IMR-90 (cell line): ENCODE measurements at regions not wholly inside any gene's neighbourhood (a gene's known extent, or its start where the extent isn't known, plus 50 kb on each side); places are given as distances from the start of the nearest gene placed in this dataset.
A peak's percentile ranks its signal among the peaks of the same experiment; 100 is the strongest.

Experiments used
- ATAC-seq: fragments of 200-7000 bp; cut with Tn5 transposase; 2 replicates; pipeline ENCODE4 v1.9.1; 2020; ENCODE audit warnings: low read depth, mild to moderate bottlenecking, moderate library complexity
- BruUV-seq: library from RNA; stranded (reverse); fragments of 400-500 nt; replicated peaks from 2 replicates; lab custom pipeline; 2021; lab: Mats Ljungman, UMichigan
- CTCF ChIA-PET: fragments of 300-600 bp; formaldehyde crosslinking; extraction: SDS; loops from one replicate; lab custom pipeline; 2021; ENCODE audit warnings: antibody characterized with exemption; lab: Yijun Ruan, JAX
- POLR2A ChIA-PET: fragments of 300-600 bp; sonication (Branson Sonifier 250); formaldehyde crosslinking; loops from one replicate; lab custom pipeline; 2022; ENCODE audit warnings: antibody characterized with exemption; ENCODE audit not compliant: unreplicated experiment; lab: Charles Lee
- DNase-seq: peaks from one replicate; pipeline ENCODE4 v3.0.0; 2013
- H2AFZ ChIP-seq: replicated peaks from 2 replicates; pipeline ENCODE3; 2013; ENCODE audit warnings: low read length, mild to moderate bottlenecking; ENCODE audit not compliant: poor library complexity
- H2AK5ac ChIP-seq: 2 replicates; pipeline ENCODE4 v1.6.1; 2013; ENCODE audit warnings: low read depth, low read length, inconsistent platforms
- H2AK9ac ChIP-seq: replicated peaks from 2 replicates; pipeline ENCODE3; 2013; ENCODE audit warnings: mild to moderate bottlenecking, low read depth, low read length, moderate library complexity; ENCODE audit not compliant: poor library complexity
- H2BK120ac ChIP-seq: 2 replicates; pipeline ENCODE4 v1.6.1; 2013; ENCODE audit warnings: low read depth, low read length, inconsistent platforms
- H2BK15ac ChIP-seq: 3 replicates; pipeline ENCODE4 v1.6.1; 2013; ENCODE audit warnings: low read depth, low read length, inconsistent platforms
- H2BK20ac ChIP-seq: 2 replicates; pipeline ENCODE4 v1.6.1; 2013; ENCODE audit warnings: low read depth, mild to moderate bottlenecking, inconsistent platforms, low read length, moderate library complexity
- H2BK5ac ChIP-seq: 2 replicates; pipeline ENCODE4 v1.6.1; 2013; ENCODE audit warnings: mild to moderate bottlenecking, low read depth, low read length, inconsistent platforms; ENCODE audit not compliant: poor library complexity, severe bottlenecking
- H3K14ac ChIP-seq: replicated peaks from 2 replicates; pipeline ENCODE4 v1.6.1; 2013; ENCODE audit warnings: low read depth, low read length, inconsistent platforms
- H3K18ac ChIP-seq: 2 replicates; pipeline ENCODE4 v1.6.1; 2013; ENCODE audit warnings: low read depth, low read length, control low read depth
- H3K23ac ChIP-seq: 2 replicates; pipeline ENCODE4 v1.6.1; 2013; ENCODE audit warnings: low read depth, low read length, inconsistent platforms
- H3K27ac ChIP-seq: 2 replicates; pipeline ENCODE4 v1.5.1; 2013; ENCODE audit warnings: mild to moderate bottlenecking, control low read depth, low read length; ENCODE audit not compliant: insufficient read depth
- H3K27me3 ChIP-seq: 2 replicates; pipeline ENCODE4 v1.6.1; 2013; ENCODE audit warnings: low read length; ENCODE audit not compliant: control insufficient read depth, insufficient read depth
- H3K36me3 ChIP-seq: 2 replicates; pipeline ENCODE4 v1.6.1; 2013; ENCODE audit warnings: low read length, mixed read lengths; ENCODE audit not compliant: control insufficient read depth, insufficient read depth
- H3K4ac ChIP-seq: 2 replicates; pipeline ENCODE4 v1.6.1; 2013; ENCODE audit warnings: low read depth, low read length, inconsistent platforms
- H3K4me1 ChIP-seq: 2 replicates; pipeline ENCODE4 v1.6.1; 2013; ENCODE audit warnings: low read length, mixed read lengths; ENCODE audit not compliant: control insufficient read depth, insufficient read depth
- H3K4me2 ChIP-seq: 2 replicates; pipeline ENCODE4 v1.6.1; 2013; ENCODE audit warnings: low read depth, mild to moderate bottlenecking, control low read depth, low read length, moderate library complexity
- H3K4me3 ChIP-seq: 2 replicates; pipeline ENCODE4 v1.5.1; 2013; ENCODE audit warnings: low read depth, mild to moderate bottlenecking, control low read depth, low read length, moderate library complexity; ENCODE audit not compliant: insufficient read depth
- H3K56ac ChIP-seq: 2 replicates; pipeline ENCODE4 v1.6.1; 2013; ENCODE audit warnings: low read length, inconsistent platforms; ENCODE audit not compliant: insufficient read depth; ENCODE audit errors: extremely low read depth
- H3K79me1 ChIP-seq, 2 experiments: 2 replicates each; pipeline ENCODE4 v1.6.1; 2013; ENCODE audit warnings: low read length in 2 of 2, inconsistent platforms in 1 of 2, low read depth in 1 of 2
- H3K9ac ChIP-seq: 2 replicates; pipeline ENCODE4 v1.6.1; 2013; ENCODE audit warnings: low read depth, low read length, control low read depth
- H3K9me1 ChIP-seq: 2 replicates; pipeline ENCODE4 v1.6.1; 2013; ENCODE audit warnings: low read length, inconsistent platforms; ENCODE audit not compliant: insufficient read depth
- H3K9me3 ChIP-seq: 2 replicates; pipeline ENCODE4 v1.6.1; 2013; ENCODE audit warnings: low read length; ENCODE audit not compliant: control insufficient read depth, insufficient read depth
- H4K20me1 ChIP-seq: 2 replicates; pipeline ENCODE4 v1.6.1; 2013; ENCODE audit warnings: low read length, inconsistent platforms; ENCODE audit not compliant: insufficient read depth
- H4K5ac ChIP-seq: 2 replicates; pipeline ENCODE4 v1.6.1; 2013; ENCODE audit warnings: mild to moderate bottlenecking, low read depth, low read length, control low read depth
- H4K8ac ChIP-seq, 2 experiments: 2 replicates each; pipeline ENCODE4 v1.6.1; 2013; ENCODE audit warnings: low read depth in 2 of 2, low read length in 2 of 2, control low read depth in 1 of 2, inconsistent platforms in 1 of 2
- H4K91ac ChIP-seq: 2 replicates; pipeline ENCODE4 v1.6.1; 2013; ENCODE audit warnings: low read depth, low read length, inconsistent platforms; ENCODE audit not compliant: insufficient read depth
- BHLHE40 ChIP-seq: fragments of 150-350 bp; IDR thresholded peaks from 2 replicates; pipeline ENCODE4 v1.6.1; 2016; ENCODE audit warnings: mild to moderate bottlenecking, low read depth, low read length
- CEBPB ChIP-seq: IDR thresholded peaks from 2 replicates; pipeline ENCODE4 v1.6.1; 2012; ENCODE audit warnings: low read depth, low read length, improper control_type of control experiment
- CHD1 ChIP-seq: IDR thresholded peaks from 2 replicates; pipeline ENCODE4 v1.6.1; 2012; ENCODE audit warnings: low read depth, low read length, improper control_type of control experiment
- CTCF ChIP-seq: conservative IDR thresholded peaks from 2 replicates; pipeline ENCODE4 v1.5.1; 2012; ENCODE audit warnings: mild to moderate bottlenecking, low read depth, low read length, improper control_type of control experiment
- ELK1 ChIP-seq: fragments of 150-350 bp; IDR thresholded peaks from 2 replicates; pipeline ENCODE4 v1.6.1; 2016; ENCODE audit warnings: low read depth, mild to moderate bottlenecking, low read length, moderate library complexity, borderline replicate concordance
- FOS ChIP-seq: fragments of 150-350 bp; IDR thresholded peaks from 2 replicates; pipeline ENCODE4 v1.6.1; 2016; ENCODE audit warnings: low read depth, low read length
- MAFK ChIP-seq: IDR thresholded peaks from 2 replicates; pipeline ENCODE4 v1.6.1; 2012; ENCODE audit warnings: low read depth, low read length, improper control_type of control experiment
- MAZ ChIP-seq: IDR thresholded peaks from 2 replicates; pipeline ENCODE4 v1.6.1; 2012; ENCODE audit warnings: low read depth, mild to moderate bottlenecking, low read length, improper control_type of control experiment, moderate library complexity, borderline replicate concordance
- MXI1 ChIP-seq: IDR thresholded peaks from 2 replicates; pipeline ENCODE4 v1.6.1; 2012; ENCODE audit warnings: low read depth, mild to moderate bottlenecking, low read length, moderate library complexity, borderline replicate concordance
- POLR2A ChIP-seq: IDR thresholded peaks from 2 replicates; pipeline ENCODE4 v1.6.1; 2012; ENCODE audit warnings: mild to moderate bottlenecking, low read depth, low read length
- RAD21 ChIP-seq: IDR thresholded peaks from 2 replicates; pipeline ENCODE4 v1.6.1; 2012; ENCODE audit warnings: low read length, improper control_type of control experiment
- RCOR1 ChIP-seq: IDR thresholded peaks from 2 replicates; pipeline ENCODE4 v1.6.1; 2012; ENCODE audit warnings: mild to moderate bottlenecking, low read length, improper control_type of control experiment; ENCODE audit not compliant: insufficient replicate concordance
- RFX5 ChIP-seq: IDR thresholded peaks from 2 replicates; pipeline ENCODE4 v1.8.0; 2012; ENCODE audit warnings: low read depth, mild to moderate bottlenecking, low read length, moderate library complexity
- SMC3 ChIP-seq: fragments of 150-350 bp; IDR thresholded peaks from 2 replicates; pipeline ENCODE4 v1.6.1; 2016; ENCODE audit warnings: low read depth, mild to moderate bottlenecking, antibody characterized with exemption, low read length, moderate library complexity
- USF2 ChIP-seq: fragments of 150-350 bp; IDR thresholded peaks from 2 replicates; pipeline ENCODE4 v1.6.1; 2017; ENCODE audit warnings: mild to moderate bottlenecking, antibody characterized with exemption, low read length, low read depth
- WGBS, 2 experiments: methylation state at CpG; one replicate each; pipeline versions ENCODE4 v1.1.5 to v1.1.7; 2013; ENCODE audit warnings: missing lambda C conversion rate in 2 of 2; ENCODE audit not compliant: insufficient read length in 1 of 2; ENCODE audit errors: extremely low coverage in 2 of 2; 5-methylcytosine and 5-hydroxymethylcytosine counted together
- dilution Hi-C: fragments of 300-500 bp; cut with HindIII; formaldehyde crosslinking; loops from one replicate; pipeline ENCODE4 v1.14.3; 2018; ENCODE audit warnings: low sequenced_read_pairs; ENCODE audit not compliant: unreplicated experiment
- in situ Hi-C: fragments of 300-500 bp; cut with MboI; formaldehyde crosslinking; loops from 3 replicates; pipeline ENCODE4 v1.14.3; 2019; ENCODE audit warnings: low sequenced_read_pairs, inconsistent platforms, mixed read lengths
- intact Hi-C: fragments of 100-400 bp; cut with micrococcal nuclease; formaldehyde crosslinking; loops from 2 replicates; pipeline ENCODE4 v1.10.0; 2022

- Histone ChIP-seq H3K4me3 (no peak overlapping the region), H3K27ac (peak overlapping the region; percentile 59; the same call in 1 of the 2 replicates), H3K18ac (peak overlapping the region; percentile 79), H3K9me1 (peaks cover 13% of the 10 kb centered on the region), H3K56ac (peak overlapping the region; percentile 50; the same call in 1 of the 2 replicates), H2BK5ac (peak overlapping the region; percentile 77), H4K20me1 (no peaks in the 10 kb centered on the region), H4K91ac (peak overlapping the region; percentile 93), H3K23ac (peak overlapping the region; percentile 83), H4K5ac (peak overlapping the region; percentile 60), H3K4ac (peak overlapping the region; percentile 94), H3K36me3 (no peaks in the 10 kb centered on the region), H3K14ac (peak overlapping the region; percentile 88), H4K8ac (peak overlapping the region; percentile 6 to 70; a peak in 3 of 4 replicates), H2BK120ac (peak overlapping the region; percentile 94), H2AK9ac (peak overlapping the region; percentile 6), H3K27me3 (no peaks in the 10 kb centered on the region), H2BK20ac (peak overlapping the region; percentile 92), H2AFZ (peak overlapping the region; percentile 35), H3K9me3 (no peaks in the 10 kb centered on the region), H3K4me2 (peak overlapping the region; percentile 60; the same call in 1 of the 2 replicates), H2BK15ac (peak overlapping the region; percentile 72; the same call in 2 of the 3 replicates), H2AK5ac (peak overlapping the region; percentile 90), H3K79me1 (no peaks in the 10 kb centered on the region), H3K9ac (no peak overlapping the region), H3K4me1 (peaks cover 20% of the 10 kb centered on the region)
- no CpG with 5 or more reads among the region's 3 CpGs for WGBS, 2 experiments
- ATAC-seq (peak; percentile 86), DNase-seq (peak; percentile 75)
- dilution Hi-C loops: no loop called here
- CTCF ChIA-PET: interaction anchor here (0.8 kb wide), 1 partner anchor 162 kb away, joined by 3 read pairs; no protein-coding TSS in a partner anchor
- no TSS peak for BruUV-seq
- POLR2A ChIA-PET: interaction anchor here (0.6 to 1.0 kb wide), 2 partner anchors 161 to 213 kb away, joined by 3 to 4 read pairs; no protein-coding TSS in a partner anchor
- intact Hi-C loops: no loop called here
- in situ Hi-C loops: no loop called here
- no peak for TF ChIP-seq RFX5
- no peak for TF ChIP-seq CTCF
- no peak for TF ChIP-seq MAZ
- no peak for TF ChIP-seq SMC3
- TF ChIP-seq MAFK: peak; percentile 21; the same call in 1 of the 2 replicates
- TF ChIP-seq RCOR1: no peak
- TF ChIP-seq POLR2A: no peak
- TF ChIP-seq BHLHE40: no peak
- no peak for TF ChIP-seq CEBPB
- no peak for TF ChIP-seq USF2
- TF ChIP-seq ELK1: no peak
- TF ChIP-seq CHD1: no peak
- TF ChIP-seq RAD21: no peak
- peak; percentile 43; the same call in 1 of the 2 replicates for TF ChIP-seq FOS
- TF ChIP-seq MXI1: no peak
Observed at GRCh38 chr2:217551252-217551899, 451.4 kb downstream of the TNS1 start.
